ENCODE measurements at regions not wholly inside any gene's neighbourhood (a gene's known extent, or its start where the extent isn't known, plus 50 kb on each side); places are given as distances from the start of the nearest gene placed in this dataset.

GRCh38 chrX:45258731-45259402 is 58.2 kb upstream of the DIPK2B start:
- intact Hi-C loops (cut with micrococcal nuclease; ENCODE audit: unreplicated experiment) (no loop called here), in situ Hi-C loops (cut with HindIII; ENCODE audit: low pct_unique_long_range_greater_than_20kb, low sequenced_read_pairs) (no loop called here)
- no peaks in the 10 kb centered on the region for H3K27me3 ChIP-seq (ENCODE audit: control insufficient read depth, insufficient read depth, low read length)
- BruUV-seq (replicated peaks) = no TSS peak
- DNase-seq (ENCODE audit: low read depth, low spot score) = no peak
- ChIA-PET CTCF (no interaction called here), POLR2A (no interaction called here)
- no peak for ATAC-seq
- H3K27ac ChIP-seq (ENCODE audit: low read length) = no peak overlapping the region
- H3K4me3 ChIP-seq (ENCODE audit: low read depth in 2 of 2, low read length in 2 of 2) = no peak overlapping the region
- H3K9me3 ChIP-seq (ENCODE audit: control insufficient read depth, insufficient read depth, low read depth, low read length) = no peaks in the 10 kb centered on the region
- no peaks in the 10 kb centered on the region for H3K4me1 ChIP-seq (ENCODE audit: control insufficient read depth, insufficient read depth, low read length)
- no peaks in the 10 kb centered on the region for H3K36me3 ChIP-seq (ENCODE audit: control insufficient read depth, insufficient read depth, low read length)
- TF ChIP-seq POLR2AphosphoS5 (IDR thresholded peaks at IDR 0.05; ENCODE audit: low read depth, low read length) (no peak), TCF7L2 (IDR thresholded peaks at IDR 0.05; ENCODE audit: low read depth, low read length) (no peak), SIN3A (IDR thresholded peaks at IDR 0.05; ENCODE audit: borderline replicate concordance, insufficient read depth, low read depth, low read length) (no peak)
- TF ChIP-seq, protein P1, sequence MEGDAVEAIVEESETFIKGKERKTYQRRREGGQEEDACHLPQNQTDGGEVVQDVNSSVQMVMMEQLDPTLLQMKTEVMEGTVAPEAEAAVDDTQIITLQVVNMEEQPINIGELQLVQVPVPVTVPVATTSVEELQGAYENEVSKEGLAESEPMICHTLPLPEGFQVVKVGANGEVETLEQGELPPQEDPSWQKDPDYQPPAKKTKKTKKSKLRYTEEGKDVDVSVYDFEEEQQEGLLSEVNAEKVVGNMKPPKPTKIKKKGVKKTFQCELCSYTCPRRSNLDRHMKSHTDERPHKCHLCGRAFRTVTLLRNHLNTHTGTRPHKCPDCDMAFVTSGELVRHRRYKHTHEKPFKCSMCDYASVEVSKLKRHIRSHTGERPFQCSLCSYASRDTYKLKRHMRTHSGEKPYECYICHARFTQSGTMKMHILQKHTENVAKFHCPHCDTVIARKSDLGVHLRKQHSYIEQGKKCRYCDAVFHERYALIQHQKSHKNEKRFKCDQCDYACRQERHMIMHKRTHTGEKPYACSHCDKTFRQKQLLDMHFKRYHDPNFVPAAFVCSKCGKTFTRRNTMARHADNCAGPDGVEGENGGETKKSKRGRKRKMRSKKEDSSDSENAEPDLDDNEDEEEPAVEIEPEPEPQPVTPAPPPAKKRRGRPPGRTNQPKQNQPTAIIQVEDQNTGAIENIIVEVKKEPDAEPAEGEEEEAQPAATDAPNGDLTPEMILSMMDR (IDR thresholded peaks at IDR 0.05) = no peak
- TF ChIP-seq, protein P2, sequence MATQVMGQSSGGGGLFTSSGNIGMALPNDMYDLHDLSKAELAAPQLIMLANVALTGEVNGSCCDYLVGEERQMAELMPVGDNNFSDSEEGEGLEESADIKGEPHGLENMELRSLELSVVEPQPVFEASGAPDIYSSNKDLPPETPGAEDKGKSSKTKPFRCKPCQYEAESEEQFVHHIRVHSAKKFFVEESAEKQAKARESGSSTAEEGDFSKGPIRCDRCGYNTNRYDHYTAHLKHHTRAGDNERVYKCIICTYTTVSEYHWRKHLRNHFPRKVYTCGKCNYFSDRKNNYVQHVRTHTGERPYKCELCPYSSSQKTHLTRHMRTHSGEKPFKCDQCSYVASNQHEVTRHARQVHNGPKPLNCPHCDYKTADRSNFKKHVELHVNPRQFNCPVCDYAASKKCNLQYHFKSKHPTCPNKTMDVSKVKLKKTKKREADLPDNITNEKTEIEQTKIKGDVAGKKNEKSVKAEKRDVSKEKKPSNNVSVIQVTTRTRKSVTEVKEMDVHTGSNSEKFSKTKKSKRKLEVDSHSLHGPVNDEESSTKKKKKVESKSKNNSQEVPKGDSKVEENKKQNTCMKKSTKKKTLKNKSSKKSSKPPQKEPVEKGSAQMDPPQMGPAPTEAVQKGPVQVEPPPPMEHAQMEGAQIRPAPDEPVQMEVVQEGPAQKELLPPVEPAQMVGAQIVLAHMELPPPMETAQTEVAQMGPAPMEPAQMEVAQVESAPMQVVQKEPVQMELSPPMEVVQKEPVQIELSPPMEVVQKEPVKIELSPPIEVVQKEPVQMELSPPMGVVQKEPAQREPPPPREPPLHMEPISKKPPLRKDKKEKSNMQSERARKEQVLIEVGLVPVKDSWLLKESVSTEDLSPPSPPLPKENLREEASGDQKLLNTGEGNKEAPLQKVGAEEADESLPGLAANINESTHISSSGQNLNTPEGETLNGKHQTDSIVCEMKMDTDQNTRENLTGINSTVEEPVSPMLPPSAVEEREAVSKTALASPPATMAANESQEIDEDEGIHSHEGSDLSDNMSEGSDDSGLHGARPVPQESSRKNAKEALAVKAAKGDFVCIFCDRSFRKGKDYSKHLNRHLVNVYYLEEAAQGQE (IDR thresholded peaks at IDR 0.05; ENCODE audit: insufficient read depth in 1 of 2, low read depth in 2 of 2, low read length in 1 of 2) = no peak

Small RNA genes lying in the stretch of these regions (microRNA-seq; reads per million reads assigned to microRNA genes)
- 6,415 reads per million, percentile 93 among the genes with 10 or more reads in this experiment for gene MIR221 (ENCODE audit: unreplicated experiment)
- 1,061 reads per million, percentile 81 among the genes with 10 or more reads in this experiment for gene MIR222 (ENCODE audit: unreplicated experiment)

All from Panc1 (cell line).